H1 (cell line): ENCODE measurements at regions not wholly inside any gene's neighbourhood (a gene's known extent, or its start where the extent isn't known, plus 50 kb on each side); places are given as distances from the start of the nearest gene placed in this dataset.

ENCODE experiments used
- CTCF ChIA-PET: fragments of 300-600 bp; sonication (Branson Sonifier 250); formaldehyde crosslinking; loops from one replicate; lab custom pipeline; 2021; ENCODE audit not compliant: partially characterized antibody; lab: Charles Lee
- POLR2A ChIA-PET: fragments of 300-600 bp; sonication (Branson Sonifier 250); formaldehyde crosslinking; loops from one replicate; lab custom pipeline; 2021; ENCODE audit warnings: inconsistent platforms; ENCODE audit not compliant: partially characterized antibody; lab: Charles Lee
- DNase-seq, 2 experiments: peaks; one replicate each; pipeline versions ENCODE4 v3.0.0 to v3.0.0-alpha.2; 2010 to 2022; ENCODE audit warnings: low spot score in 2 of 2, low read depth in 1 of 2, mixed read lengths in 1 of 2
- FAIRE-seq: peaks from 2 replicates; lab custom pipeline; 2011; peaks lifted over from hg19 to GRCh38; lab: Jason Lieb, UNC
- H2AFZ ChIP-seq: 2 replicates; pipeline ENCODE4 v1.8.1; 2012; ENCODE audit warnings: low read length, inconsistent platforms
- H2AK5ac ChIP-seq: 2 replicates; pipeline ENCODE4 v1.6.1; 2013; ENCODE audit warnings: low read depth, low read length
- H2BK120ac ChIP-seq: replicated peaks from 2 replicates; pipeline ENCODE3; 2013; ENCODE audit warnings: low read depth, low read length, inconsistent platforms
- H2BK12ac ChIP-seq: 2 replicates; pipeline ENCODE4 v1.6.1; 2013; ENCODE audit warnings: low read depth, low read length
- H2BK15ac ChIP-seq: 2 replicates; pipeline ENCODE4 v1.6.1; 2013; ENCODE audit warnings: low read length
- H2BK20ac ChIP-seq: 2 replicates; pipeline ENCODE4 v1.6.1; 2013; ENCODE audit warnings: low read length
- H2BK5ac ChIP-seq: 2 replicates; pipeline ENCODE4 v1.6.1; 2013; ENCODE audit warnings: low read depth, low read length
- H3K14ac ChIP-seq: 2 replicates; pipeline ENCODE4 v1.6.1; 2013; ENCODE audit warnings: inconsistent platforms; ENCODE audit not compliant: insufficient read length
- H3K18ac ChIP-seq: 2 replicates; pipeline ENCODE4 v1.6.1; 2013; ENCODE audit warnings: low read length; ENCODE audit errors: extremely low read depth
- H3K23ac ChIP-seq: 2 replicates; pipeline ENCODE4 v1.6.1; 2013; ENCODE audit warnings: inconsistent platforms; ENCODE audit not compliant: insufficient read length
- H3K23me2 ChIP-seq: 2 replicates; pipeline ENCODE4 v1.6.1; 2013; ENCODE audit warnings: low read depth, low read length
- H3K27ac ChIP-seq: 2 replicates; pipeline ENCODE4 v1.6.1; 2011; ENCODE audit warnings: low read depth, low read length, inconsistent platforms
- H3K27me3 ChIP-seq, 4 experiments: replicated peaks in 1 of 4; 1 replicate in 1 of 4; 2 replicates in 3 of 4; pipeline versions ENCODE4 v1.6.1 to v1.8.1; 2011 to 2013; ENCODE audit warnings: low read length in 3 of 4, mild to moderate bottlenecking in 3 of 4, inconsistent platforms in 2 of 4, mixed read lengths in 2 of 4, moderate library complexity in 1 of 4; ENCODE audit not compliant: control insufficient read depth in 3 of 4, insufficient read depth in 3 of 4; ENCODE audit errors: extremely low read depth in 1 of 4
- H3K36me3 ChIP-seq, 4 experiments: 2 replicates each; pipeline versions ENCODE4 v1.6.1 to v1.8.1; 2011 to 2013; ENCODE audit warnings: mild to moderate bottlenecking in 4 of 4, low read length in 3 of 4, moderate library complexity in 2 of 4, control low read depth in 1 of 4, inconsistent platforms in 1 of 4; ENCODE audit not compliant: insufficient read depth in 4 of 4, control insufficient read depth in 2 of 4
- H3K4ac ChIP-seq: replicated peaks from 2 replicates; pipeline ENCODE3; 2013; ENCODE audit warnings: low read length, low read depth, mixed read lengths, inconsistent platforms; ENCODE audit not compliant: insufficient read length
- H3K4me1 ChIP-seq, 4 experiments: replicated peaks in 1 of 4; 1 replicate in 1 of 4; 2 replicates in 3 of 4; pipeline versions ENCODE4 v1.6.1 to v1.8.1; 2011 to 2013; ENCODE audit warnings: low read length in 3 of 4, inconsistent platforms in 2 of 4, mixed read lengths in 1 of 4; ENCODE audit not compliant: insufficient read depth in 4 of 4, control insufficient read depth in 3 of 4
- H3K4me2 ChIP-seq, 2 experiments: 2 replicates each; pipeline versions ENCODE4 v1.6.1 to v1.8.1; 2011 to 2013; ENCODE audit warnings: low read depth in 2 of 2, low read length in 2 of 2, control low read depth in 1 of 2, inconsistent platforms in 1 of 2, mild to moderate bottlenecking in 1 of 2; ENCODE audit not compliant: insufficient read depth in 1 of 2
- H3K4me3 ChIP-seq, 4 experiments: fragments of 200-600, 300-600 bp in 1 of 4; sonication (generic), shearing (Covaris generic), sonication (Bioruptor Twin) in 1 of 4; 2 replicates each; pipeline versions ENCODE4 v1.5.1 to v1.8.1; 2011 to 2016; ENCODE audit warnings: low read length in 4 of 4, low read depth in 3 of 4, control low read depth in 2 of 4, inconsistent platforms in 2 of 4, mild to moderate bottlenecking in 2 of 4, mixed read lengths in 1 of 4, moderate library complexity in 1 of 4; ENCODE audit not compliant: insufficient read depth in 2 of 4; ENCODE audit errors: extremely low read depth in 1 of 4
- H3K56ac ChIP-seq: replicated peaks from 2 replicates; pipeline ENCODE3; 2013; ENCODE audit warnings: low read depth, mild to moderate bottlenecking, mixed read lengths, low read length, inconsistent platforms; ENCODE audit not compliant: insufficient read length
- H3K79me1 ChIP-seq: 2 replicates; pipeline ENCODE4 v1.6.1; 2013; ENCODE audit warnings: low read depth, low read length, control low read depth
- H3K79me2 ChIP-seq, 2 experiments: 2 replicates each; pipeline versions ENCODE4 v1.6.1 to v1.8.1; 2012 to 2013; ENCODE audit warnings: low read length in 2 of 2, mild to moderate bottlenecking in 2 of 2, inconsistent platforms in 1 of 2; ENCODE audit not compliant: insufficient read depth in 2 of 2, control insufficient read depth in 1 of 2
- H3K9ac ChIP-seq, 4 experiments: replicated peaks in 1 of 4; 1 replicate in 1 of 4; 2 replicates in 3 of 4; pipeline versions ENCODE4 v1.6.1 to v1.8.1; 2011 to 2013; ENCODE audit warnings: low read depth in 3 of 4, low read length in 3 of 4, control low read depth in 2 of 4, mild to moderate bottlenecking in 2 of 4, moderate library complexity in 2 of 4, inconsistent platforms in 1 of 4; ENCODE audit errors: extremely low read depth in 1 of 4
- H3K9me3 ChIP-seq, 2 experiments: 2 replicates each; pipeline versions ENCODE4 v1.6.1 to v1.8.1; 2012 to 2013; ENCODE audit warnings: mild to moderate bottlenecking in 2 of 2, moderate library complexity in 2 of 2, control low read depth in 1 of 2, inconsistent platforms in 1 of 2, low read depth in 1 of 2, low read length in 1 of 2, mixed read lengths in 1 of 2; ENCODE audit not compliant: insufficient read depth in 2 of 2
- H4K20me1 ChIP-seq, 2 experiments: replicated peaks in 1 of 2; 2 replicates each; pipeline versions ENCODE3 to v1.8.1; 2011 to 2013; ENCODE audit warnings: inconsistent platforms in 2 of 2, low read length in 2 of 2, mild to moderate bottlenecking in 1 of 2; ENCODE audit not compliant: insufficient read depth in 2 of 2, control insufficient read depth in 1 of 2
- H4K5ac ChIP-seq: 2 replicates; pipeline ENCODE4 v1.6.1; 2013; ENCODE audit warnings: low read length, low read depth, mixed read lengths, inconsistent platforms; ENCODE audit not compliant: insufficient read length
- H4K8ac ChIP-seq: 2 replicates; pipeline ENCODE4 v1.8.0; 2013; ENCODE audit warnings: mild to moderate bottlenecking, moderate library complexity, low read length, inconsistent platforms; ENCODE audit not compliant: insufficient read depth; ENCODE audit errors: extremely low read depth
- H4K91ac ChIP-seq: replicated peaks from 2 replicates; pipeline ENCODE3; 2013; ENCODE audit warnings: low read length, mixed read lengths, inconsistent platforms; ENCODE audit not compliant: insufficient read length
- CTCF ChIP-seq, 3 experiments: IDR thresholded peaks; 1 replicate in 2 of 3; 2 replicates in 1 of 3; pipeline versions ENCODE4 v1.5.1 to v1.6.1; 2011; ENCODE audit warnings: low read length in 3 of 3, mild to moderate bottlenecking in 3 of 3, inconsistent platforms in 2 of 3, low read depth in 1 of 3, moderate library complexity in 1 of 3; ENCODE audit not compliant: insufficient read depth in 1 of 3; ENCODE audit errors: control extremely low read depth in 1 of 3
- RNF2 ChIP-seq: fragments of 200-900, 300-1000 bp; sonication (generic); IDR thresholded peaks from 2 replicates; pipeline ENCODE4 v1.7.1; 2016; ENCODE audit warnings: borderline replicate concordance, low read depth, mild to moderate bottlenecking, antibody characterized with exemption, low read length; ENCODE audit not compliant: poor library complexity, severe bottlenecking; ENCODE audit errors: missing control alignments
- WGBS, 2 experiments: shearing (Covaris generic) in 1 of 2; methylation state at CpG; one replicate each; pipeline versions ENCODE4 v1.1.6 to v1.1.7; 2013 to 2015; ENCODE audit warnings: low lambda C conversion rate in 2 of 2, mixed read lengths in 2 of 2, inconsistent platforms in 1 of 2, low coverage in 1 of 2, missing lambda C conversion rate in 1 of 2; ENCODE audit not compliant: insufficient replicate concordance in 2 of 2, insufficient coverage in 1 of 2, insufficient read length in 1 of 2; ENCODE audit errors: extremely low coverage in 1 of 2, missing lambda C conversion rate in 1 of 2; 5-methylcytosine and 5-hydroxymethylcytosine counted together

GRCh38 chr4:133565379-133565778 lies 416.3 kb downstream of the PCDH10 start:
- Histone ChIP-seq H3K36me3 (no peaks in the 10 kb centered on the region), H4K91ac (no peak overlapping the region), H3K4ac (no peak overlapping the region), H3K4me2 (no peak overlapping the region), H2BK12ac (no peak overlapping the region), H2AFZ (peak overlapping the region; percentile 84; the same call in 1 of the 2 replicates), H3K27me3 (peaks cover 0 to 1% (median 0%) of the 10 kb centered on the region in 4 experiments; a peak in 1 of 7 replicates), H3K14ac (no peak overlapping the region), H3K4me3 (no peak overlapping the region), H3K23me2 (no peaks in the 10 kb centered on the region), H2BK20ac (no peak overlapping the region), H4K8ac (no peak overlapping the region), H3K56ac (no peak overlapping the region), H3K79me1 (no peaks in the 10 kb centered on the region), H3K4me1 (no peaks in the 10 kb centered on the region), H2BK120ac (no peak overlapping the region), H2AK5ac (no peak overlapping the region), H3K27ac (no peak overlapping the region), H3K18ac (no peak overlapping the region), H3K9ac (no peak overlapping the region), H3K23ac (no peak overlapping the region), H2BK15ac (no peak overlapping the region), H3K9me3 (no peaks in the 10 kb centered on the region; a peak in 1 of 4 replicates), H3K79me2 (no peaks in the 10 kb centered on the region), H4K5ac (no peak overlapping the region), H4K20me1 (no peaks in the 10 kb centered on the region), H2BK5ac (no peak overlapping the region)
- DNase-seq (no peak), FAIRE-seq (no peak)
- POLR2A ChIA-PET, result no interaction called here
- 94% methylated on average over 1 of the region's 1 CpG; no CpG with 5 or more reads in 1 of the 2 experiments for WGBS, 2 experiments
- CTCF ChIA-PET, result no interaction called here
- no peak for TF ChIP-seq CTCF (IDR thresholded peaks at IDR 0.05; ENCODE audit: control extremely low read depth in 1 of 3, insufficient read depth in 1 of 3, low read depth in 1 of 3, low read length in 3 of 3)
- no peak for TF ChIP-seq RNF2
